ENCODE measurements at regions not wholly inside any gene's neighbourhood (a gene's known extent, or its start where the extent isn't known, plus 50 kb on each side); places are given as distances from the start of the nearest gene placed in this dataset.

DNA sequence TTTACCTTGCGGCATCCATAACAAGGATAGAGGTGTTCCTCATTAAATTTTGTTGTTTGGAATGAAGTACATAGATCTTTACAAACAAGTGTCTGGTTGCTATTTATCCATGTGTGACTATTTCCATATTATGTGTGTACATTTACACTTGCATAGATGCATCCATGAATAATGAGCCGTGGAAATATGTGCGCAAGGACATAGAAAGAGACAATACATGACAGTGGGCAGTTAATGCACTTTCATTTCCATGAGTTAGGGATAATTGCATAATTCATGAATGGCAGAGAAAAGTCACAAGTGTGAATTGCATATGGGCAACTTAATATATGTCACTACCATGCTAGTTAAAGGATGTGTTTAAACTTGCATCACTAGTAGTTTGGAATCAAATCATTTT lies 338.2 kb upstream of the PITX2 start:
- 89 to 94% (median 93%) methylated on average over 3 of the region's 3 CpGs for WGBS, 3 donors
- intact Hi-C loops (cut with DNase I), result no loop called here
- TF ChIP-seq, protein P1, sequence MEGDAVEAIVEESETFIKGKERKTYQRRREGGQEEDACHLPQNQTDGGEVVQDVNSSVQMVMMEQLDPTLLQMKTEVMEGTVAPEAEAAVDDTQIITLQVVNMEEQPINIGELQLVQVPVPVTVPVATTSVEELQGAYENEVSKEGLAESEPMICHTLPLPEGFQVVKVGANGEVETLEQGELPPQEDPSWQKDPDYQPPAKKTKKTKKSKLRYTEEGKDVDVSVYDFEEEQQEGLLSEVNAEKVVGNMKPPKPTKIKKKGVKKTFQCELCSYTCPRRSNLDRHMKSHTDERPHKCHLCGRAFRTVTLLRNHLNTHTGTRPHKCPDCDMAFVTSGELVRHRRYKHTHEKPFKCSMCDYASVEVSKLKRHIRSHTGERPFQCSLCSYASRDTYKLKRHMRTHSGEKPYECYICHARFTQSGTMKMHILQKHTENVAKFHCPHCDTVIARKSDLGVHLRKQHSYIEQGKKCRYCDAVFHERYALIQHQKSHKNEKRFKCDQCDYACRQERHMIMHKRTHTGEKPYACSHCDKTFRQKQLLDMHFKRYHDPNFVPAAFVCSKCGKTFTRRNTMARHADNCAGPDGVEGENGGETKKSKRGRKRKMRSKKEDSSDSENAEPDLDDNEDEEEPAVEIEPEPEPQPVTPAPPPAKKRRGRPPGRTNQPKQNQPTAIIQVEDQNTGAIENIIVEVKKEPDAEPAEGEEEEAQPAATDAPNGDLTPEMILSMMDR (IDR thresholded peaks at IDR 0.05), result no peak
- TF ChIP-seq POLR2A (IDR thresholded peaks at IDR 0.05) (no peak), EP300 (IDR thresholded peaks at IDR 0.05) (no peak)

DNA sequence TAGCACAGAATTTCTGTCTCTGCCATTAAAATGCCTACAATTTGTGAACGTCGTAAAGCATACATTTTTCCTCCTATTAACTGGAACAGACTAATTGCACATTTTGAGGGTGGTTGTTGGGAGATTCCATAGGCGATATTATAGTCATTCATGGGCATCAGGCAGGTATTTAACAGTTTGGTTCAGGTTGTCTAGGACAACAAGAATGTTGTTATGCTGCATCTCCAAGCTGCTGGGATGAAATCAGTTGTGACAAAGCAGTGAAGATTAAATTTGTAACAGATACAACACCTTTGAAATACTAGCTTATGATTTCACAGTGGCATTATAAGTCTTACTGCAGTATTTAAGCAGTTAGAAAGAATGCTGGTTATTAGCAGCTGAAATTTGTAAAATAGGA lies 339.7 kb upstream of the PITX2 start:
- H3K9me3 ChIP-seq, result no peaks in the 10 kb centered on the region
- H3K27me3 ChIP-seq, result no peaks in the 10 kb centered on the region
- TF ChIP-seq POLR2A (IDR thresholded peaks at IDR 0.05) (no peak), EP300 (IDR thresholded peaks at IDR 0.05) (no peak)
- TF ChIP-seq, protein P1 (IDR thresholded peaks at IDR 0.05), result no peak
- no peak overlapping the region for H3K4me3 ChIP-seq
- 83 to 85% (median 84%) methylated on average over 3 of the region's 3 CpGs for WGBS, 3 donors
- no peaks in the 10 kb centered on the region for H3K36me3 ChIP-seq
- H3K27ac ChIP-seq, result no peak overlapping the region
- no peak for DNase-seq
- H3K4me1 ChIP-seq (ENCODE audit: insufficient read depth), result no peaks in the 10 kb centered on the region
- intact Hi-C loops (cut with DNase I), result no loop called here

More for the DNA sequence above, 338.2 kb upstream of the PITX2 start:
- Histone ChIP-seq H3K27ac (no peak overlapping the region), H3K27me3 (no peaks in the 10 kb centered on the region), H3K9me3 (no peaks in the 10 kb centered on the region), H3K4me1 (ENCODE audit: insufficient read depth) (no peaks in the 10 kb centered on the region), H3K4me3 (no peak overlapping the region), H3K36me3 (no peaks in the 10 kb centered on the region)
- no peak for DNase-seq

DNA sequence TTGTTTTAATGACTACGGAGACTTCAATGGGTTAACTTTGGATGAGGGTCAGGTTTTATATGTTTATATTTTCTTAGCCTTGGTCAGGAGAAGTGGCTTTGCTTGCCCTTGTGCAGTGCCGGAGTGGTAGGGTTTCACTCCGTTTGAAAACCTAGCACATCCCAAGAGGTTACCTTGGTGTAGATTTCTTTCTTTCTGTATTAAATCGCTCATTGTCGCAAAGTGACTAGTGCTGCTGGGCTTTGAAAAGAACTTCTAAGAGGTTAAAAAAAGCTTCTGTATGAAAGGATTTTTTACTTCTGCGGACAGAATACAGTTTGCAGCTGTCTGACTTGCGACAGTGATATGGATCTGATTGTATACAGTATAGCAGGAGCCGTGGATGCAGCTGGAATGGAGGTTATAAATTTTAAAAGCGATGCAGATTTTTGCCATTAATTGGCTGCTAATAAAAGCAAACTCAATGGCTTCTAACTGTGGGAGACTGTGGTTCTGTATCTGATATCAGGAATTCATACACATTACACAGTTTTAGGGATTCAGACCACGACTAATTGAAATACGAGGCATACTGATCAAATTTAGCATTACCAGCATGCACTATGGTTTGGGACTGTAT lies 340.9 kb upstream of the PITX2 start:
- intact Hi-C loops (cut with DNase I), result no loop called here
- H3K9me3 ChIP-seq, result no peaks in the 10 kb centered on the region
- H3K4me1 ChIP-seq (ENCODE audit: insufficient read depth), result no peaks in the 10 kb centered on the region
- no peak for DNase-seq
- H3K4me3 ChIP-seq, result no peak overlapping the region
- 18 to 30% (median 20%) methylated on average over 11 of the region's 11 CpGs for WGBS, 3 donors
- no peak overlapping the region for H3K27ac ChIP-seq
- H3K36me3 ChIP-seq, result no peaks in the 10 kb centered on the region
- TF ChIP-seq POLR2A (IDR thresholded peaks at IDR 0.05) (no peak), EP300 (IDR thresholded peaks at IDR 0.05) (no peak)
- TF ChIP-seq, protein P1 (IDR thresholded peaks at IDR 0.05), result no peak
- H3K27me3 ChIP-seq, result no peaks in the 10 kb centered on the region

DNA sequence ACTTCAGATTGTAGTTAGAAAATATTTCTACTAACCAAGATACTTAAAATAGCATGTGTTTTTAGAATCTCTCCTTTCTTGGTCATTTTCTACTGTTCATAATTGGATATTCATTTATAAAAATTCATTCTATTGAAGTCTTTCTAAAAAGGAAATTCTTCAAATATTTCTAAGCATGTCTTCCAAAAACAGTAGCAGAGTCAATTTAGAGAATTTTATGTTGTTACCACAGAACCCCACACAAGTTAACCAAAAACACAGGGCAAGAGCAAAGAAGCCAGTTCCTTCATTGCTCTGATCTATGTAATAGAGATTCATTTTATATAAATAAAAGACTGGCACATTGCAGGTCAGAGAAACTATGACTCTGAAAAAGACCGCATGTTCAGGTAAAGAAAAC lies 345.1 kb upstream of the PITX2 start:
- TF ChIP-seq POLR2A (IDR thresholded peaks at IDR 0.05) (no peak), EP300 (IDR thresholded peaks at IDR 0.05) (no peak)
- TF ChIP-seq, protein P1 (IDR thresholded peaks at IDR 0.05), result no peak
- Histone ChIP-seq H3K27me3 (no peaks in the 10 kb centered on the region), H3K9me3 (no peaks in the 10 kb centered on the region), H3K4me3 (no peak overlapping the region), H3K36me3 (no peaks in the 10 kb centered on the region), H3K27ac (no peak overlapping the region), H3K4me1 (ENCODE audit: insufficient read depth) (no peaks in the 10 kb centered on the region)
- intact Hi-C loops (cut with DNase I), result no loop called here
- 63 to 73% (median 69%) methylated on average over 1 of the region's 1 CpG for WGBS, 3 donors
- no peak for DNase-seq
